ENCODE measurements at regions not wholly inside any gene's neighbourhood (a gene's known extent, or its start where the extent isn't known, plus 50 kb on each side); places are given as distances from the start of the nearest gene placed in this dataset.
"Not testable (repeated sequence)": the region's sequence is repeated elsewhere in the genome, so short reads cannot be mapped to it uniquely, and the experiment has no call there.

DNA sequence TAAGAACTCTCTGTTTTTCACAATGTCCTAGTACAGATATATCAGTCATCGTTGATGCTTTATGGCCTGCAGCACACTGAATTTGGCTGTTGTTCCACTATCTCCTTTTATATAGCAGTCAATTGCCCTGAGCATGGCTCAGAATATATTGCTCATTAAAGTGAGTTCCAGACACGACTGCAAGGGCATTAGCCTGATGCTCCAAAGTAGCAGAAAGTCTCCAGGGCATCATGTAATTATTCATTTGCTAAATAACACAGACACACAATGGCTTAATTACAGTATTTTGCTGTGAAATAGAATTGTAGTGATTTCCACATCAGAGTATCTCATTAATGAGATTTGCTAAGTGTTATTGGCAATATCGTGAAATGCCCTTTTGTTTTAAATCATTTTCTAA lies 1167.5 kb downstream of the AACS start:
- H3K4me3 Mint-ChIP-seq: no peak overlapping the region
- no peaks in the 10 kb centered on the region for H3K4me1 Mint-ChIP-seq (ENCODE audit: low read depth)
- intact Hi-C loops (cut with micrococcal nuclease): no loop called here
- H3K27ac Mint-ChIP-seq: no peak overlapping the region
- no peaks in the 10 kb centered on the region for H3K27me3 Mint-ChIP-seq (ENCODE audit: insufficient read depth)
- peaks cover 4% of the 10 kb centered on the region for H3K9me3 Mint-ChIP-seq
- no peaks in the 10 kb centered on the region for H3K36me3 Mint-ChIP-seq (ENCODE audit: low read depth)
- no peak for DNase-seq (ENCODE audit: low spot score)

DNA sequence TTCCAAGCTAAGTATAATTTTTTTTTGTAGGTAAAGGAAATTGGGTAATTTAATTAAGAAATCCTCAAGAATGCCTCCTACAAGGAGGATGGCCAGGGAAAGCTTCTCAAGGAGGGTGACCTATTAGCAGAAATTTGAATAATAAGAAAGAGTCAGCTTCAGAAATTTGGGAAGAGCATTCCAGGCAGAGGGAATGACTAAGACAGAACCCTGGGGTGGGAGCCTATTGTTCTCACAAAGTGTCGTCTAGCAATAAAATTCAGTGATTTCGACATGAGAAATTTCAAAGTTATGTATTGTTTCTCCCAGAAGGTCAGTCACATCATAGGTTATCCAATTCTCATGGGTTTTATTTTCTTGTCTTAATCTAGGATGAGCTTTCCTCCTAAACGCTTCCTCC lies 1168.4 kb downstream of the AACS start:
- Mint-ChIP-seq H3K27me3 (ENCODE audit: insufficient read depth) (no peaks in the 10 kb centered on the region), H3K4me1 (ENCODE audit: low read depth) (no peaks in the 10 kb centered on the region), H3K9me3 (peaks cover 3% of the 10 kb centered on the region), H3K36me3 (ENCODE audit: low read depth) (no peaks in the 10 kb centered on the region), H3K4me3 (no peak overlapping the region), H3K27ac (no peak overlapping the region)
- intact Hi-C loops (cut with micrococcal nuclease): no loop called here
- DNase-seq (ENCODE audit: low spot score): no peak

DNA sequence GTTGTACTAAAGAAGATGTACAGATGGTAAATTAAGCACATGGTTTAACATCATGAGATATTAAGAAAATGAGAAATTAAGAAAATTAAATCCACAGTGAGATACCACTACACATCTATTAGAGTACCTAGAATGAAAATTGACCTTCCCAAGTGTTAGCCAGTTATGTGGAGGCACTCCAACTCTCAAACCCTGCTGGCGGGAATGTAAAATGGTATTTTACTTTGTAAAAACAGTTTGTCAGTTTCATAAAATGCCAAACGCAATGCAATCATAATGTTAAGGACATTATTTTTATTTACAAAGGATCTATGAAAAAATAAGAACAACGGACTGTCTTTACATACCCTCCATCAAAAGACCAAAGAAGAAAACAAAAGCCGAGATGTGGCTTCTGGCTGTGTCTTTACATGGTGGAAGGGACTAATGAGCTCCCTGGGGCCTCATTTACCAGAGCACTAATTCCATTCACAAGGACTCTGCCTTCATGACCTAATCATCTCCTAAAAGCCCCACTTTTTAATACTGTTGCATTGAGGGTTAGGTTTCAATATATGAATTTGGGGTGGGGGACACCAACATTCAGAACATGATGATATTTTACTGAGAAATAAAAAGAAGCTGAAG lies 1178.7 kb downstream of the AACS start:
- Mint-ChIP-seq H3K27ac (no peak overlapping the region), H3K36me3 (ENCODE audit: low read depth) (no peaks in the 10 kb centered on the region), H3K4me3 (no peak overlapping the region), H3K27me3 (ENCODE audit: insufficient read depth) (no peaks in the 10 kb centered on the region), H3K9me3 (no peaks in the 10 kb centered on the region), H3K4me1 (ENCODE audit: low read depth) (no peaks in the 10 kb centered on the region)
- intact Hi-C loops (cut with micrococcal nuclease): no loop called here
- no peak for DNase-seq (ENCODE audit: low spot score)

DNA sequence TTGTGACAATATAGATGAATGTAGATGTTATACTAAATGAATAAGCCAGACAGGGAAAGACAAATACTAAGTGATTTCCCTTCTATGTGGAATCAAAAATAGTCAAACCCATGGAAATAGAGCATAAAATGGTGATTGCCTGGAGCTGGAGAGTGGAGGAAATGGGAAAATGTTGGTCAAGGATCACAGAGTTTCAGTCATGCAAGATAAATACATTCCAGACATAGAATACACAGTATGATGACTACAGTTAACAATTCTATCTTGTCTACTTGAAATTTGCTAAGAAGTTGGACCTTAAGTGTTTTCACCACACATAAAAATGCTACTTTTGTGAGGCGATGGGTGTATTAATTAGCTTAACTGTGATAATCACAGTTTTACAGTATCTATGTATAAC lies 1182.7 kb downstream of the AACS start:
- intact Hi-C loops (cut with micrococcal nuclease): no loop called here
- peaks cover 9% of the 10 kb centered on the region for H3K9me3 Mint-ChIP-seq

DNA sequence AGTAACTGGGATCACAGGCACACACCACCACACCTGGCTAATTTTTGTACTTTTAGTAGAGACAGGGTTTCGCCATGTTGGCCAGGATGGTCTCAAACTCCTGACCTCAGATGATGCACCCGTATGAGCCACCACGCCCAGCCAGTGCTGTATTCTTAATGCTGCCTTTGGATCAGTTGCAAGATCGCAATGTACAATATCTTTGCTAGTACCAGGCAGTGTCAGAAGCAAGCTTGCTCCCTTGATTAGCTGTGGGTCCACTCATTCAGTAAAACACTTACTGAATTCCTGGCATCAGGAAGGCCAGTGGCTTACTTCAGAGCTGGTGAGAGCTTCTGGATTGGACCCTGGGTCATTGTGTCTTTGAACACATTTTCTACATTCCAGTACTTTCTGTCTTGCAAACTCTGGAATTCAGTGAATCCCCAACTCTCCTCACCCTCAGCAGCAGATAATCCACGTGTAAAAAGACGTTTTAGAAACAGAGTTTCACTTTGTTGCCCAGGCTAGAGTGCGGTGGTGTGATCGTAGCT lies 1183.7 kb downstream of the AACS start:
- no peak overlapping the region for H3K27ac Mint-ChIP-seq
- no peaks in the 10 kb centered on the region for H3K27me3 Mint-ChIP-seq (ENCODE audit: insufficient read depth)
- intact Hi-C loops (cut with micrococcal nuclease): no loop called here
- peaks cover 9% of the 10 kb centered on the region for H3K9me3 Mint-ChIP-seq
- no peaks in the 10 kb centered on the region for H3K36me3 Mint-ChIP-seq (ENCODE audit: low read depth)
- no peak for DNase-seq (ENCODE audit: low spot score)
- H3K4me1 Mint-ChIP-seq (ENCODE audit: low read depth): no peaks in the 10 kb centered on the region
- no peak overlapping the region for H3K4me3 Mint-ChIP-seq

More for the DNA sequence above, 1182.7 kb downstream of the AACS start:
- Mint-ChIP-seq H3K27ac (no peak overlapping the region), H3K36me3 (ENCODE audit: low read depth) (no peaks in the 10 kb centered on the region), H3K27me3 (ENCODE audit: insufficient read depth) (no peaks in the 10 kb centered on the region), H3K4me1 (ENCODE audit: low read depth) (no peaks in the 10 kb centered on the region), H3K4me3 (no peak overlapping the region)
- DNase-seq (ENCODE audit: low spot score): no peak

DNA sequence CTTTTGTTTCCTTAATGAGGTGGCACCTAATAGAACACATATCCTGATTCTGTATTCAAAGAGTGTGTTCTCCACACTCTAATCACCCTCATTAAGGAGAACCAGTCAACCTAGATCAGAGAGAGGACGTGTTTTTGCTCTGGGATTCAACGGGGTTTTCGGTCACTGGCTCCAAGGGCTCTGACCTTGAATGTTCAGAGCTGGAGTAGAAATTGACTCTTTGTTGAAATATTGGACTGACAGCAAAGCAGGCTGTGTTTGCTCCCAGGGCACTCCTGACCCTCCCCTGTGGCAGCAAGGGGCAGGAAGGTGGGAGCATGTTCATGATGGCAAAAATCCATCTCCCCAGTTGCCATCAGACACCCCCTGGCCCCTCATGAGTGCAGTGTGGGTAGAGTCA lies 1193.0 kb downstream of the AACS start:
- H3K9me3 Mint-ChIP-seq: peaks cover 9% of the 10 kb centered on the region
- H3K4me1 Mint-ChIP-seq (ENCODE audit: low read depth): no peaks in the 10 kb centered on the region
- no peak overlapping the region for H3K27ac Mint-ChIP-seq
- no peaks in the 10 kb centered on the region for H3K27me3 Mint-ChIP-seq (ENCODE audit: insufficient read depth)
- DNase-seq (ENCODE audit: low spot score): no peak
- no peaks in the 10 kb centered on the region for H3K36me3 Mint-ChIP-seq (ENCODE audit: low read depth)
- intact Hi-C loops (cut with micrococcal nuclease): no loop called here
- H3K4me3 Mint-ChIP-seq: no peak overlapping the region

DNA sequence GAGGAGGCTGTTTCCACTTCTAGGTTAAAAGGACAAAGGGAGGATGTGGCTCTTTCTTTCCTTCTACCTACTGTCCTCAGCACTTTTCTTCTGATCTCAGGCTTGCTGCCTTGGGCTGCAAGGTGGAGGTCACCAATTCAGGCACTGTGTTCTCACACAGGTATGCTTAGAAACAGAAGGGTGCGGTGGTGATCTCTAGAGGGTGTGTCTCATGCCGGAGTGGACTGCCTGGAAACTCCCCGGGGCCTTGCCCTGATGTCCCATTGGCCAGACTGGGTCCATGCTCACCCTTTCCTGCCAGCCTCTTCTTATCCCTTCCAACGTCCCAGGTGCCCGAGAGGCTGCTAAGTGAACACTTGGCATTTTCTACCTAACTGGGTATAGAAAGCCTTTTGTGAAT lies 1197.6 kb downstream of the AACS start:
- Mint-ChIP-seq H3K27ac (no peak overlapping the region), H3K4me3 (no peak overlapping the region), H3K27me3 (ENCODE audit: insufficient read depth) (no peaks in the 10 kb centered on the region), H3K9me3 (peaks cover 8% of the 10 kb centered on the region), H3K4me1 (ENCODE audit: low read depth) (no peaks in the 10 kb centered on the region), H3K36me3 (ENCODE audit: low read depth) (no peaks in the 10 kb centered on the region)
- no peak for DNase-seq (ENCODE audit: low spot score)
- intact Hi-C loops (cut with micrococcal nuclease): no loop called here

DNA sequence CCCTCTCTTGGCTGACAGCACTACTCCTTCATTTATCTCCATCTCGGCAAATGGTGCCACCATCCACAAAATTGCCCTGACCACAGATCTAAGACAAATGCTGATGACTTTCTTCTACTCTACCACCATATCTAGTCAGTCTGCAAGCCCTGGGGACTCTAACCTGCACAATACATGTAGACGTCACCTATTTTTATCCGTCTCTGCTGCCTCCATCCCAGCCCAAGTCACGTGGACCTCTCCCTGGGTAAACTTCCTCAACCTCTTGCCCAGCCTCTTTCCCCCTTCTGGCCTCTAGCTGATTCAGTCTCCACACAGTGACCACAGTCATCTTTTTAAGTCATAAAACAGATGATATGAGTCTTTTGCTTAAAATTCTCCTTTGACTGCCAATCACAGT lies 1203.0 kb downstream of the AACS start:
- H3K9me3 Mint-ChIP-seq: peaks cover 6% of the 10 kb centered on the region
- no peaks in the 10 kb centered on the region for H3K27me3 Mint-ChIP-seq (ENCODE audit: insufficient read depth)
- DNase-seq (ENCODE audit: low spot score): no peak
- H3K36me3 Mint-ChIP-seq (ENCODE audit: low read depth): no peaks in the 10 kb centered on the region
- no peak overlapping the region for H3K4me3 Mint-ChIP-seq
- no peaks in the 10 kb centered on the region for H3K4me1 Mint-ChIP-seq (ENCODE audit: low read depth)
- intact Hi-C loops (cut with micrococcal nuclease): no loop called here
- H3K27ac Mint-ChIP-seq: no peak overlapping the region

DNA sequence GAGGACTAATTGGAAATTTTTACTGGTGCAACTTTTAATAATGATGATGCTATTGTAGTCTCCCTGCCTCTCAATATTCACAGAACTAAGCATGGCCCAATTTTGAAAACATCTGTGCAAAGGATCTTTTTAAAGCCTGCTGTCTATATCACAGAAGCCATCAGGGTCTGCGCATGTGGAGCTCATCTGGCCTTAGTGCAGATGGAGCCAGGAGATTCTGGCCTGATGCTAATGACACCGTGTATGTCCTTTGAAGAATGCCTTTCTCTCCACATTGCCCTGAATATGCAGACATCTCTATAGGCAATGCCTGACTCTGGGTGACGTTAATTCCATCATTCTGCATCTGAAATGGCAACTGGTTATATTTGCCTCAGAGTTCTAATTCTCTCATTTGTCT lies 1205.9 kb downstream of the AACS start:
- no peak for DNase-seq (ENCODE audit: low spot score)
- Mint-ChIP-seq H3K4me1 (ENCODE audit: low read depth) (no peaks in the 10 kb centered on the region), H3K27ac (no peak overlapping the region), H3K36me3 (ENCODE audit: low read depth) (no peaks in the 10 kb centered on the region), H3K9me3 (peaks cover 6% of the 10 kb centered on the region), H3K27me3 (ENCODE audit: insufficient read depth) (no peaks in the 10 kb centered on the region), H3K4me3 (no peak overlapping the region)
- intact Hi-C loops (cut with micrococcal nuclease): no loop called here

DNA sequence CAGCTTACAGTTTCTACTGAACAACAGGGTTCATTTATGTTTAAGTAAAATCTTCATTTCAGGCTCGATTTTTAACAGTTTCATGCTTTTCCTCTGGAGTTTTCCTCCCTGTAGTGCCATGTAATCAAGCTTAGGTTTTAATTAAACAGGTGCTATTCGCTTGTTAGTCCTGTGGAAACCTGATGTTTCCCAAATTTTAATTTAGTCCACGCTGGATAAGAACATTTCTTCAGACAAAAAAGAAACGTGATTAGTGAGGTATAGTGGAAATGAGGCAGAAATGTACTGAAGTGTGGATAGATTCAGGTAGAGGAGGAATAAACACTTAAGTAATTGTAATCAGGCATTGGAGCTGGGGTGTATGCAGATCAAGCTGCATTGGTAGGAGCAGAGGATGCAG lies 1217.5 kb downstream of the AACS start:
- Mint-ChIP-seq H3K9me3 (peaks cover 9% of the 10 kb centered on the region), H3K36me3 (ENCODE audit: low read depth) (no peaks in the 10 kb centered on the region), H3K4me1 (ENCODE audit: low read depth) (no peaks in the 10 kb centered on the region), H3K27me3 (ENCODE audit: insufficient read depth) (no peaks in the 10 kb centered on the region), H3K4me3 (no peak overlapping the region), H3K27ac (no peak overlapping the region)
- no peak for DNase-seq (ENCODE audit: low spot score)
- intact Hi-C loops (cut with micrococcal nuclease): no loop called here

DNA sequence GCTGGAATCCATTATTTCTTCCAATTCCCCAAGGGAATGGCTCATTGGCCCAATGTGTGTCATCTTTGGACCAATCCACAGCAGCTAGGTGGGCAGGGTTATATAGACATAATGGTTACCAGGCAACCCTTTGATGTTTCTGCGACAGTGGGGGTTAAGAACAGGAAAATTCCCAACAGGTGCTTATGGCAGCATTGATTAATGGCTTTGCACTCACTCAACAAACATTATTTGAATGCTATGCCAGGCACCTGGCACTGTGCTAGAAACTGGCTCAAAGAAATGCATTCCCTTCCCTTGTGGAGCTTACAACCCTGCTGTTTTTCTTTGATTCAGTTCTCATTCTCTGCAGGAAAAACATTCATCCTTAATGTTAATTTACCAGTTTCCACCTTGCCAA lies 1221.0 kb downstream of the AACS start:
- Mint-ChIP-seq H3K4me3 (no peak overlapping the region), H3K36me3 (ENCODE audit: low read depth) (no peaks in the 10 kb centered on the region), H3K27ac (no peak overlapping the region), H3K9me3 (peaks cover 13% of the 10 kb centered on the region), H3K27me3 (ENCODE audit: insufficient read depth) (no peaks in the 10 kb centered on the region), H3K4me1 (ENCODE audit: low read depth) (no peaks in the 10 kb centered on the region)
- DNase-seq (ENCODE audit: low spot score): no peak
- intact Hi-C loops (cut with micrococcal nuclease): no loop called here

DNA sequence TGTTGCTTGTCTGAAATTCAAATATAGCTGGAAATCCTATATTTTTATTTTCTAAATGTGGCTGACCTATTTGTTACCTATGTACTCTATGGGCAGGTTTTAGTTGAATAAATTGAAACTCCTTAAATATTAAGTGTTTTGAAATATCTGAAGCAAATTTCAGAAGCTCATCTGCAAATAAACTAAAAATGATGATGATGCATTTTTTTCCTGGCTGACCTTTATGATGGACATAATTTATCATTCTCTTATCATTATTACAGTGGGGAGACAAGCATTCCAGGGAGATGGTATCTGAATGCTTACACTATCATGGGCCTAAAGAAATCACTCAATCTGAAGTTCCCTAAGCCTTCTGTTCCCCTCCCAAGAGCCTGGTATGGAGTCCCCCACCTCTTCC lies 1225.2 kb downstream of the AACS start:
- Mint-ChIP-seq H3K27ac (no peak overlapping the region), H3K9me3 (peaks cover 28% of the 10 kb centered on the region), H3K27me3 (ENCODE audit: insufficient read depth) (no peaks in the 10 kb centered on the region), H3K36me3 (ENCODE audit: low read depth) (no peaks in the 10 kb centered on the region), H3K4me3 (no peak overlapping the region), H3K4me1 (ENCODE audit: low read depth) (no peaks in the 10 kb centered on the region)
- intact Hi-C loops (cut with micrococcal nuclease): no loop called here
- DNase-seq (ENCODE audit: low spot score): no peak

DNA sequence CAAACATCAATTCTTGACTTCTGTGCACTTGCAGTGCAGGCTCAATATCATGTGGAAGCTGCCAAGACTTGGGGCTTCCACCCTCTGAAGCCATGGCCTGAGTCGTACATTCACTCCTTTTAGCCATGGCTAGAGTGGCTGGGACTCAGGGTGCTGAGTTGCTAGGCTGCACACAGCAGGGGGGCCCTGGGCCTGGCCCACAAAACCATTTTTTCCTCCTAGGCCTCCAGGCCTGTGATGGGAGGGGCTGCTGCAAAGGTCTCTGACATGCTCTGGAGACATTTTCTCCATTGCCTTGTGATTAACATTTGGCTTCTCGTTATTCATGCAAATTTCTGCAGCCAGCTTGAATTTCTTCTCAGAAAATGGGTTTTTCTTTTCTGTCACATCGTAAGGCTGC lies 1226.8 kb downstream of the AACS start:
- H3K36me3 Mint-ChIP-seq (ENCODE audit: low read depth); H3K4me1 Mint-ChIP-seq (ENCODE audit: low read depth); intact Hi-C loops (cut with micrococcal nuclease); H3K4me3 Mint-ChIP-seq; H3K27me3 Mint-ChIP-seq (ENCODE audit: insufficient read depth); H3K27ac Mint-ChIP-seq; DNase-seq (ENCODE audit: low spot score): not testable (repeated sequence)
- H3K9me3 Mint-ChIP-seq: peaks cover 36% of the 10 kb centered on the region

DNA sequence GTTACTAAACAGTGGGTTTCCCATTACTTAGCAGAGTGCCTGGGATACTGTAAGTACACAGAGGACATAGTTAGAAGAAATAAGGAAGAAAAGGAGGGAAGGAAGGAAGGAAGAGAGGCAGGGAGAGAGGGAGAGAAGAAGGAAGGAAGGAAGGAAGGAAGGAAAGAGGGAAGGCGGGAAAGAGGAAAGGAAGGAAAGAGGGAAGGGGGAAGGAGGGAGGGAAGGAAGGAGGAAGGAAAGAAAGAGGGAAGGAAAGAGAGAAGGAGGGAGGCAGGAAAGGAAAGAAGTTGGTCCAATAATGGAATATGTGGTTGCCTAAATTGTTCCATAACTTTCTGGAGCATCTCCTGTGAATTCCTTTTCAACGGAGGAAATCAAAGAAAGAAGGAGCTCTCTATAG lies 1230.4 kb downstream of the AACS start:
- intact Hi-C loops (cut with micrococcal nuclease): no loop called here
- no peak overlapping the region for H3K27ac Mint-ChIP-seq
- H3K4me1 Mint-ChIP-seq (ENCODE audit: low read depth): no peaks in the 10 kb centered on the region
- H3K9me3 Mint-ChIP-seq: peaks cover 32% of the 10 kb centered on the region
- H3K36me3 Mint-ChIP-seq (ENCODE audit: low read depth): no peaks in the 10 kb centered on the region
- H3K27me3 Mint-ChIP-seq (ENCODE audit: insufficient read depth): no peaks in the 10 kb centered on the region
- DNase-seq (ENCODE audit: low spot score): no peak
- H3K4me3 Mint-ChIP-seq: no peak overlapping the region
